VCaP (cell line): ENCODE measurements at regions not wholly inside any gene's neighbourhood (a gene's known extent, or its start where the extent isn't known, plus 50 kb on each side); places are given as distances from the start of the nearest gene placed in this dataset.

Experiments
- H3K27ac ChIP-seq: fragments of 450-650 bp; 2 replicates; pipeline ENCODE4 v1.5.1; 2017
- TF ChIP-seq, protein P1 (sequence below): fragments of 450-650 bp; conservative IDR thresholded peaks from 2 replicates; pipeline ENCODE4 v1.5.1; 2017; ENCODE audit warnings: mild to moderate bottlenecking, moderate library complexity

DNA sequence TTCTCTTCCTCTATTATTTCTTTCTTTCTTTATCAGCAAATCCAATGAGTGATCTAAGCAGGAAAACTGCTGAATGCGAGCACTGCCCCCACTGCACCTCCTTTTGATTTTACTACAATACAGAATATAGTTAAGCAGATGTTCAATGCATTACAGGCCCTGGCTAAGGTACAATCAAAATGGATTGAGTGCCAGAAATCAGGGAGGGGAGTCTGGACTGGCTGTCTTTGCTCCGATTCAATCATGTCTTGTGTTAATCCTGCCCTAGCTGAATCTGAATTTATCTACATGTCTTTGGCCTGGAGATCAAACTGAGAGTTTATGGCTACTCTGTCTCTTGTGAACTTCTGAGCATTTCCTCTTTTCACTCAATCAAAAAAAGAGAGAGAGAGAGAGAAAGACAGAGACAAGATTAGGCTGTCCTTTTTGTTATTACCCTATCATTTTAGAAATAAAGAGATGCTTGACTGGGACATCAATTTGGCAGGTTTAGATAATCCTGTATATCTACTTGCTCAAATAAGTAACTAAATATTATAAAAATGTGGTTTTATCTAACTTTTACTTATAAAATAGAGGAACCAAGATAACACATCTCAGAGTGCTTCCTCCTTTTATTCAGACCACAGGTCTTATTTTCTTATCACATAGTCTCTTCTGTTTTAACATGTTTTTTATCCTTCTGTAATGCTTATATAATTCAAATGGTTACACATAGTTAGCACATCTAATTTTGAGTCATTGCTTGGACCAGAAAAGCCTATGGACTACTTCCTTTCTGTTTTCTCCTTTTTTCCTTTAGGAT is 656.2 kb downstream of the KCNJ2 start:
- H3K27ac ChIP-seq, result no peak overlapping the region
- TF ChIP-seq, protein P1, sequence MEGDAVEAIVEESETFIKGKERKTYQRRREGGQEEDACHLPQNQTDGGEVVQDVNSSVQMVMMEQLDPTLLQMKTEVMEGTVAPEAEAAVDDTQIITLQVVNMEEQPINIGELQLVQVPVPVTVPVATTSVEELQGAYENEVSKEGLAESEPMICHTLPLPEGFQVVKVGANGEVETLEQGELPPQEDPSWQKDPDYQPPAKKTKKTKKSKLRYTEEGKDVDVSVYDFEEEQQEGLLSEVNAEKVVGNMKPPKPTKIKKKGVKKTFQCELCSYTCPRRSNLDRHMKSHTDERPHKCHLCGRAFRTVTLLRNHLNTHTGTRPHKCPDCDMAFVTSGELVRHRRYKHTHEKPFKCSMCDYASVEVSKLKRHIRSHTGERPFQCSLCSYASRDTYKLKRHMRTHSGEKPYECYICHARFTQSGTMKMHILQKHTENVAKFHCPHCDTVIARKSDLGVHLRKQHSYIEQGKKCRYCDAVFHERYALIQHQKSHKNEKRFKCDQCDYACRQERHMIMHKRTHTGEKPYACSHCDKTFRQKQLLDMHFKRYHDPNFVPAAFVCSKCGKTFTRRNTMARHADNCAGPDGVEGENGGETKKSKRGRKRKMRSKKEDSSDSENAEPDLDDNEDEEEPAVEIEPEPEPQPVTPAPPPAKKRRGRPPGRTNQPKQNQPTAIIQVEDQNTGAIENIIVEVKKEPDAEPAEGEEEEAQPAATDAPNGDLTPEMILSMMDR, result no peak

DNA sequence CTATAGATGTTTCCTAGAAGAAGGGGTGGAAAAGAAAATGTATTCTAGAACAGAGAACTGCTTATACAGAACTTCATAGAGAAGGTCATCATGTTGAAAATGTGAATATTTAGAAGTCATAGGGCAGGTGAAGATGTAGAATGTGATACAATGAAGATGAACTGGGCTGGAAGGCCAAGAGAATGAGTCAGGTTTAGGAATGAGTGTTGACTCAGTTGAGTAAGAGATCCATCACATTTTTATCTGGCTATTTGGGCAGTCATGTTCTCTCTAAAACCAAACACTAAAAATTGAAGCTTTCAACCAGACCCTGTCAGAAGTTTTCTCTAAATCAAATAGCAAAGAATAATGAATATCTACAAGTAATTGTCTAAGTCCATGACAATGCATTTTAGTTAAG is 660.5 kb downstream of the KCNJ2 start:
- TF ChIP-seq, protein P1, result no peak

DNA sequence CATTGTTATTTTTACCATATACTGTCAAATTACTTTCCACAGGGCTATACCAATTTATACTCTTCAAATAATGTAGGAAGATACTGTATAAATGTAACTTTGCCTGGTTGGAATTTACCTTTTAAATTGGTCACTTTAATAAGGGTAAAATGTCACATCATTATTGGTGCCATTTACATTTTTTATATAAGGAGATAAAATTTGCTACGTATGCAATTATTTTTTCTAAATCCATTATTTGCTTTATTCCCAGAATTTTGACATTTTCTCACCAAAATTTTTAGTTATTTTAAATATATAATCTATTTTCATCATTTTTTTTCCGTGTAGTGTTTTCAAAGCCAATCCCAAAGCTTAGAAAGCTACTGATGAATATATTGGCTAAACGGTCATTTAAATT is 664.7 kb downstream of the KCNJ2 start:
- TF ChIP-seq, protein P1, result no peak

More for the DNA sequence above, 660.5 kb downstream of the KCNJ2 start:
- no peak overlapping the region for H3K27ac ChIP-seq

DNA sequence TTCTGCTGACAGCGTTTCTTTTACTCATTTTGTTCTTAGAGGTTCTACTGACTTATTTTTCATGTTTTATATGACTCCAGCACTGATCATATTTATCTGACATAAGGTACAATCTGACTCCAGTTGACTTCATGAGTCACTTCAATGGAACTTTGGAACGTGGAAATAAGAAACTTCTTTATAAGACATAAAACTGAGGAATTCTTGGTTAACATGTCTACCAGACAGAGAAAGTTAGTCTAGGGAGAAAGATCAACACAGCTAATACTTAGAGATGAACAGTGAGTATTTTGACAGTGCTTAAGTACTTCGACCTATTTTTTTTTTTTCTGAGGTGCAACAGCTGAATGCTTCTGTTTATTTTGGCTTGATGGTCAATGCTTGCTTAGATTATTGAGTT is 679.5 kb downstream of the KCNJ2 start:
- H3K27ac ChIP-seq, result no peak overlapping the region
- TF ChIP-seq, protein P1, result no peak

More for the DNA sequence above, 664.7 kb downstream of the KCNJ2 start:
- no peak overlapping the region for H3K27ac ChIP-seq

DNA sequence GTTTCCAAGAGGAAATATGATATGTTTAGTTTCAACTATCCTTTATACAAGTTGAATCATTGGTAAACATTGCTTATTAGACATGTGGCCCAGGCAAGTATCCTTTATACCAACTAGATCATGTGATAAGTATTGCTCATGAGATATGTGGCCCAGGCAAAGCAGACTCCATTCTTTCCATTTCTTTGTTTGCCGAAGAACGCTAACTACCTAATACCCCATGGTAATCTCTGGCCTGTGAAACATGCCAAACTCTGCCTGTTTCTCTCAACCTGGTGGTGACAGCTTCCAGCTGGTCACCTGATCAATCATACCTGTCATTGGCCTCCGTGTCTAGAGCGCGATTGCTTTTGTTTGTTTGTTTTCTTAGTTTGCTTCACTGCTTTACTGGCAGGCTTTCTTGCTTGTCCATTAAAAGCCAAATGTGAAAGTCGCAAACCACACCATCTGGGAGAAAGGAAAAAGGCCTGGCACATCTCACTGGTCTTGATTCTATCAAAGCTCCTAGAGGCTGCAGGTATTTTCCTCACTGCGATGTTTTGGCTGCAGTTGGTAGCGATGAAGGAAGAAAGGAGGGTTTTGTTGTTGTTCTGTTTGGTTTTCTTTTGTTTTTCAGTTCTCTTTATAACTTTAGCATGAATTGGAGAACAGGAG is 686.2 kb downstream of the KCNJ2 start:
- TF ChIP-seq, protein P1, result no peak
- H3K27ac ChIP-seq, result peak overlapping the region; percentile 74

DNA sequence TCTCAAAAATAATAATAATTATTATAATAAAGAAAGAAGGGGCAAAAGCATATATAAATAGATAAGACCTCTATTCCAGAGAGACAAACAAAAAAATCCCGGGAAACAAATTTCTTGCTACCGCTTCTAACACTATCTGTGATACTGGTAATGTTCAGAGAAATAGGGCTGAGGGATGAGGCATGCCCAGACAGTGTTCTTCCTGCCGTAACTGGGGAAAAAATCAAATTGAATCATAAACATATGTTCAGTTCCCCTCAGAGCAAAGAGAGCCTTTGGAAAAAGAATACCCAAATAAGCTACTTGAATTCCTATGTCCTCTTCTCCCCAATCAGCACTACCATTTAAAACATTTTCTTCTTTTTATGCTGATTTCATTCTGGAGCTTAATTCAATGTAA is 688.0 kb downstream of the KCNJ2 start:
- TF ChIP-seq, protein P1, result no peak
- H3K27ac ChIP-seq, result no peak overlapping the region

DNA sequence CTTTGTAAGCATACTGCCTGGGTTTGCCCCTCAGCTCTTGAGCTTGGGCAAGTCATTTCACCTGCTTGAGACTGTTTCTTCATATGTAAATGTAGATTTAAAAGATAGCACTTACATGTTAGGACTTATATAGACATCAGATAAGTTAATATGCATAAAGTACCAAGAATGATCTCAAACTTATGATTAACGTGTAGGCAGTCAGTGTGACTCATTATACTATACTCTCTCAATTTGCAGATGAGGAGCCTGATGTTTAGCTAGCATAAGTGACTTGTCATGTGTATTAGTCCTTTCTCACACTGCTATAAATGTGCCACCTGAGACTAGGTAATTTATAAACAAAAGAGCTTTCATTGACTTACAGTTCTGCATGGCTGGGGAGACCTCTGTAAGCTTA is 690.5 kb downstream of the KCNJ2 start:
- TF ChIP-seq, protein P1, result no peak
- H3K27ac ChIP-seq, result no peak overlapping the region
